ENCODE measurements at regions not wholly inside any gene's neighbourhood (a gene's known extent, or its start where the extent isn't known, plus 50 kb on each side); places are given as distances from the start of the nearest gene placed in this dataset.

GRCh38 chr18:26697186-26697884, 149.0 kb upstream of the KCTD1 start:
- POLR2A ChIA-PET = no interaction called here

More at GRCh38 chr18:26697186-26697884, 149.0 kb upstream of the KCTD1 start:
- Histone ChIP-seq H3K9me3 (replicated peaks; ENCODE audit: control insufficient read depth, insufficient read depth, low read length) (no peaks in the 10 kb centered on the region), H3K36me3 (ENCODE audit: control insufficient read depth in 2 of 2, extremely low read depth in 1 of 2, insufficient read depth in 2 of 2, low read length in 2 of 2) (no peaks in the 10 kb centered on the region), H3K27me3 (ENCODE audit: control insufficient read depth in 2 of 2, insufficient read depth in 2 of 2, low read length in 2 of 2) (no peaks in the 10 kb centered on the region), H3K27ac (ENCODE audit: insufficient read depth, low read depth, low read length) (no peak overlapping the region), H3K79me2 (ENCODE audit: control insufficient read depth, insufficient read depth, low read length) (no peaks in the 10 kb centered on the region), H2AFZ (ENCODE audit: low read depth, low read length) (no peak overlapping the region), H3K4me2 (ENCODE audit: insufficient read depth, low read length) (no peak overlapping the region), H3K4me3 (replicated peaks in 1 of 3; ENCODE audit: insufficient read depth in 1 of 3, low read depth in 1 of 3, low read length in 3 of 3) (no peak overlapping the region), H3K9me1 (replicated peaks; ENCODE audit: control insufficient read depth, extremely low read depth, insufficient read depth, low read length) (no peaks in the 10 kb centered on the region), H4K20me1 (replicated peaks; ENCODE audit: control insufficient read depth, extremely low read depth, insufficient read depth, low read length) (no peaks in the 10 kb centered on the region), H3K4me1 (ENCODE audit: control insufficient read depth, extremely low read depth, insufficient read depth, low read length) (no peaks in the 10 kb centered on the region), H3K9ac (replicated peaks; ENCODE audit: extremely low read depth, insufficient read depth, low read length) (no peak overlapping the region)
- TF ChIP-seq POLR2A (IDR thresholded peaks at IDR 0.05; ENCODE audit: low read depth, low read length) = no peak
- no peak for TF ChIP-seq MYC (IDR thresholded peaks at IDR 0.05; ENCODE audit: low read depth, low read length)
- TF ChIP-seq EZH2 (IDR thresholded peaks at IDR 0.05; ENCODE audit: borderline replicate concordance, low read depth, low read length, severe bottlenecking) = no peak
- no peak for TF ChIP-seq GATA2 (IDR thresholded peaks at IDR 0.05; ENCODE audit: insufficient read depth, insufficient read length, low read depth, low read length)
- TF ChIP-seq, protein P1, sequence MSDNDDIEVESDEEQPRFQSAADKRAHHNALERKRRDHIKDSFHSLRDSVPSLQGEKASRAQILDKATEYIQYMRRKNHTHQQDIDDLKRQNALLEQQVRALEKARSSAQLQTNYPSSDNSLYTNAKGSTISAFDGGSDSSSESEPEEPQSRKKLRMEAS (IDR thresholded peaks at IDR 0.05; ENCODE audit: insufficient read depth, insufficient read length) = no peak
- no peak for TF ChIP-seq FOS (IDR thresholded peaks at IDR 0.05; ENCODE audit: borderline replicate concordance, insufficient read depth, low read length)
- TF ChIP-seq CTCF (IDR thresholded peaks at IDR 0.05; ENCODE audit: extremely low read depth in 1 of 2, insufficient read depth in 1 of 2, low read depth in 1 of 2, low read length in 2 of 2) = no peak
- no peak for TF ChIP-seq POLR2AphosphoS5 (IDR thresholded peaks at IDR 0.05; ENCODE audit: insufficient read depth, low read depth, low read length)
- TF ChIP-seq JUN (IDR thresholded peaks at IDR 0.05; ENCODE audit: borderline replicate concordance, insufficient read depth, insufficient read length, low read depth) = no peak
- CTCF ChIA-PET = no interaction called here
- no peak for DNase-seq (ENCODE audit: low read depth, low spot score)
- intact Hi-C loops (cut with micrococcal nuclease) = no loop called here
- dilution Hi-C loops (cut with MboI; ENCODE audit: extremely low pct_ligation_motif_present, low sequenced_read_pairs) = no loop called here
- FAIRE-seq = no peak
- BruUV-seq (replicated peaks) = no TSS peak

All from endothelial cell of umbilical vein (primary cell).